Activated T-cell treated with anti-CD3 and anti-CD28 coated beads for 24 hours (primary cell): ENCODE measurements at regions not wholly inside any gene's neighbourhood (a gene's known extent, or its start where the extent isn't known, plus 50 kb on each side); places are given as distances from the start of the nearest gene placed in this dataset.

ENCODE experiments used
- DNase-seq: peaks from one replicate; pipeline ENCODE4 v3.0.0-alpha.2; 2020; ENCODE audit warnings: low read depth

GRCh38 chr6:8276148-8276547, 159.2 kb downstream of the SLC35B3 start:
- no peak for DNase-seq

GRCh38 chr6:8275667-8276066, 159.7 kb downstream of the SLC35B3 start:
- no peak for DNase-seq

- DNase-seq = no peak
Observed at GRCh38 chr6:8274226-8274625, 161.1 kb downstream of the SLC35B3 start.

GRCh38 chr6:8269872-8270454, 165.4 kb downstream of the SLC35B3 start:
- no peak for DNase-seq

- DNase-seq = no peak
Observed at GRCh38 chr6:8269094-8269493, 166.3 kb downstream of the SLC35B3 start.

- DNase-seq = no peak
Observed at GRCh38 chr6:8268606-8269005, 166.3 kb upstream of the EEF1E1 start.

GRCh38 chr6:8268156-8268555, 165.8 kb upstream of the EEF1E1 start:
- no peak for DNase-seq

- no peak for DNase-seq
Observed at GRCh38 chr6:8260610-8261009, 158.3 kb upstream of the EEF1E1 start.

- no peak for DNase-seq
Observed at GRCh38 chr6:8246403-8246802, 144.1 kb upstream of the EEF1E1 start.

GRCh38 chr6:8245726-8246125, 143.4 kb upstream of the EEF1E1 start:
- DNase-seq = no peak

- DNase-seq = no peak
Observed at GRCh38 chr6:8243475-8243874, 141.1 kb upstream of the EEF1E1 start.

GRCh38 chr6:8242885-8243284, 140.5 kb upstream of the EEF1E1 start:
- DNase-seq = no peak

GRCh38 chr6:8240301-8240700, 138.0 kb upstream of the EEF1E1 start:
- DNase-seq = no peak

- DNase-seq = no peak
Observed at GRCh38 chr6:8238773-8239683, 136.7 kb upstream of the EEF1E1 start.

- no peak for DNase-seq
Observed at GRCh38 chr6:8237668-8238067, 135.3 kb upstream of the EEF1E1 start.

GRCh38 chr6:8236956-8237355, 134.6 kb upstream of the EEF1E1 start:
- no peak for DNase-seq

GRCh38 chr6:8234321-8234720, 132.0 kb upstream of the EEF1E1 start:
- no peak for DNase-seq

GRCh38 chr6:8231956-8232355, 129.6 kb upstream of the EEF1E1 start:
- DNase-seq = no peak

- DNase-seq = no peak
Observed at GRCh38 chr6:8229915-8230756, 127.8 kb upstream of the EEF1E1 start.

GRCh38 chr6:8225113-8225512, 122.8 kb upstream of the EEF1E1 start:
- DNase-seq = no peak

GRCh38 chr6:8223678-8224077, 121.3 kb upstream of the EEF1E1 start:
- DNase-seq = no peak

- DNase-seq = peak; percentile 9
Observed at GRCh38 chr6:8219352-8219943, 117.1 kb upstream of the EEF1E1 start.
